MM.1S (cell line): ENCODE measurements at regions not wholly inside any gene's neighbourhood (a gene's known extent, or its start where the extent isn't known, plus 50 kb on each side); places are given as distances from the start of the nearest gene placed in this dataset.

Experiments used
- DNase-seq: peaks from one replicate; pipeline ENCODE4 v3.0.0-alpha.2; 2015
- H2AFZ ChIP-seq: fragments of 300-600 bp; sonication (generic); 2 replicates; pipeline ENCODE4 v1.6.0; 2016; ENCODE audit warnings: antibody characterized with exemption, low read length
- H3F3A ChIP-seq: fragments of 300-600 bp; sonication (generic); 2 replicates; pipeline ENCODE4 v1.6.1; 2016; ENCODE audit warnings: mild to moderate bottlenecking, antibody characterized with exemption, low read length, moderate library complexity, mixed read lengths; ENCODE audit not compliant: insufficient read depth
- H3K27ac ChIP-seq: fragments of 300-600 bp; sonication (generic); 2 replicates; pipeline ENCODE4 v1.5.1; 2016; ENCODE audit warnings: mild to moderate bottlenecking, low read length
- H3K27me3 ChIP-seq: fragments of 300-600 bp; sonication (generic); replicated peaks from 2 replicates; pipeline ENCODE4 v1.6.0; 2016; ENCODE audit warnings: low read length; ENCODE audit not compliant: insufficient read depth
- H3K36me3 ChIP-seq: fragments of 300-600 bp; sonication (generic); replicated peaks from 2 replicates; pipeline ENCODE4 v1.6.1; 2016; ENCODE audit warnings: mild to moderate bottlenecking, low read length, mixed read lengths; ENCODE audit not compliant: insufficient read depth
- H3K4me1 ChIP-seq: fragments of 300-600 bp; sonication (generic); 2 replicates; pipeline ENCODE4 v1.6.1; 2016; ENCODE audit warnings: low read length, mixed read lengths
- H3K4me2 ChIP-seq: fragments of 300-600 bp; sonication (generic); 2 replicates; pipeline ENCODE4 v1.6.0; 2016; ENCODE audit warnings: low read depth, low read length
- H3K4me3 ChIP-seq: fragments of 300-600 bp; sonication (generic); 2 replicates; pipeline ENCODE4 v1.5.1; 2016; ENCODE audit warnings: low read length, mixed read lengths
- H3K79me2 ChIP-seq: fragments of 300-600 bp; sonication (generic); 2 replicates; pipeline ENCODE4 v1.6.1; 2016; ENCODE audit warnings: mixed run types, low read length, mixed read lengths
- H3K9ac ChIP-seq: fragments of 300-600 bp; sonication (generic); 2 replicates; pipeline ENCODE4 v1.6.1; 2016; ENCODE audit warnings: low read length, mixed read lengths
- H3K9me2 ChIP-seq: fragments of 300-600 bp; sonication (generic); replicated peaks from 2 replicates; pipeline ENCODE4 v1.6.1; 2016; ENCODE audit warnings: mild to moderate bottlenecking, low read length, mixed read lengths; ENCODE audit not compliant: insufficient read depth
- H3K9me3 ChIP-seq: fragments of 300-600 bp; sonication (generic); replicated peaks from 2 replicates; pipeline ENCODE4 v1.6.1; 2016; ENCODE audit warnings: mild to moderate bottlenecking, low read length, mixed read lengths; ENCODE audit not compliant: insufficient read depth
- H4K20me1 ChIP-seq: fragments of 300-600 bp; sonication (generic); 2 replicates; pipeline ENCODE4 v1.6.1; 2016; ENCODE audit warnings: mild to moderate bottlenecking, low read length, moderate library complexity, mixed read lengths; ENCODE audit not compliant: insufficient read depth
- EZH2 ChIP-seq: fragments of 300-600 bp; sonication (generic); optimal IDR thresholded peaks from 2 replicates; pipeline ENCODE3; 2017; ENCODE audit warnings: low read depth, mild to moderate bottlenecking, antibody characterized with exemption, low read length, mixed read lengths
- EZH2phosphoT487 ChIP-seq: fragments of 300-600 bp; sonication (generic); IDR thresholded peaks from 2 replicates; pipeline ENCODE4 v1.6.1; 2018; ENCODE audit warnings: antibody characterized with exemption, low read length
- TF ChIP-seq, protein P1 (sequence below): fragments of 300-600 bp; sonication (generic); IDR thresholded peaks from 2 replicates; pipeline ENCODE4 v1.5.1; 2016; ENCODE audit warnings: antibody characterized with exemption, low read length, mixed read lengths

DNA sequence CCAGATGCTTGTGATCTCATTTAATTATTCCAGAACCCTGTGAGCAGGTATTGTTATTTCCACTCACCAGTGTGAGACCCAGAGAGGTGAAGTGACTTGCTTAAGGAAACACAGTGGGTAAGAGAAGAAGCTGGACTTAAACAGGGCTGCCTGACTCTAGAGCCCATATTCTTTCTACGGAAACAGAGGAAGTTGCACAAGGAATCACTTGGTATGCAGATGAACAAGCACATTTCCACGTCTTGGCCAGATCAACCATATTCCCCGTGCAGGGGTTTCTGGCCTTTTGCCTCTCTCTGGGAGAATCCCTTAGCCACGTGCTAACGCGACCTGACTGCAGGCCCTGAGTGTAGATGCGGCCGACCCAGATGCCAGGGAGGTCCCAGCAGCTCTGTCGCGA, 195.5 kb upstream of the ATP6AP2 start:
- DNase-seq = no peak
- Histone ChIP-seq H3K27me3 (no peaks in the 10 kb centered on the region), H3K4me3 (no peak overlapping the region), H2AFZ (no peak overlapping the region), H3K4me2 (no peak overlapping the region), H3K9me2 (no peaks in the 10 kb centered on the region), H3K36me3 (no peaks in the 10 kb centered on the region), H3K9ac (no peak overlapping the region), H3K9me3 (no peaks in the 10 kb centered on the region), H4K20me1 (no peaks in the 10 kb centered on the region), H3K27ac (no peak overlapping the region), H3K79me2 (no peaks in the 10 kb centered on the region), H3F3A (no peaks in the 10 kb centered on the region), H3K4me1 (no peaks in the 10 kb centered on the region)
- TF ChIP-seq, protein P1, sequence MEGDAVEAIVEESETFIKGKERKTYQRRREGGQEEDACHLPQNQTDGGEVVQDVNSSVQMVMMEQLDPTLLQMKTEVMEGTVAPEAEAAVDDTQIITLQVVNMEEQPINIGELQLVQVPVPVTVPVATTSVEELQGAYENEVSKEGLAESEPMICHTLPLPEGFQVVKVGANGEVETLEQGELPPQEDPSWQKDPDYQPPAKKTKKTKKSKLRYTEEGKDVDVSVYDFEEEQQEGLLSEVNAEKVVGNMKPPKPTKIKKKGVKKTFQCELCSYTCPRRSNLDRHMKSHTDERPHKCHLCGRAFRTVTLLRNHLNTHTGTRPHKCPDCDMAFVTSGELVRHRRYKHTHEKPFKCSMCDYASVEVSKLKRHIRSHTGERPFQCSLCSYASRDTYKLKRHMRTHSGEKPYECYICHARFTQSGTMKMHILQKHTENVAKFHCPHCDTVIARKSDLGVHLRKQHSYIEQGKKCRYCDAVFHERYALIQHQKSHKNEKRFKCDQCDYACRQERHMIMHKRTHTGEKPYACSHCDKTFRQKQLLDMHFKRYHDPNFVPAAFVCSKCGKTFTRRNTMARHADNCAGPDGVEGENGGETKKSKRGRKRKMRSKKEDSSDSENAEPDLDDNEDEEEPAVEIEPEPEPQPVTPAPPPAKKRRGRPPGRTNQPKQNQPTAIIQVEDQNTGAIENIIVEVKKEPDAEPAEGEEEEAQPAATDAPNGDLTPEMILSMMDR = no peak
- no peak for TF ChIP-seq EZH2phosphoT487
- no peak for TF ChIP-seq EZH2

- H3K27me3 ChIP-seq = no peaks in the 10 kb centered on the region
- no peak overlapping the region for H3K9ac ChIP-seq
- no peaks in the 10 kb centered on the region for H3F3A ChIP-seq
- H3K79me2 ChIP-seq = no peaks in the 10 kb centered on the region
- TF ChIP-seq EZH2phosphoT487 (no peak), EZH2 (no peak)
- TF ChIP-seq, protein P1 = no peak
- no peak overlapping the region for H3K4me2 ChIP-seq
- no peaks in the 10 kb centered on the region for H3K36me3 ChIP-seq
- H3K4me1 ChIP-seq = no peaks in the 10 kb centered on the region
- DNase-seq = no peak
- H3K4me3 ChIP-seq = no peak overlapping the region
- no peak overlapping the region for H2AFZ ChIP-seq
- no peak overlapping the region for H3K27ac ChIP-seq
- H4K20me1 ChIP-seq = no peaks in the 10 kb centered on the region
- H3K9me3 ChIP-seq = no peaks in the 10 kb centered on the region
- no peaks in the 10 kb centered on the region for H3K9me2 ChIP-seq
Observed at GRCh38 chrX:40383969-40384368, 196.8 kb upstream of the ATP6AP2 start.

GRCh38 chrX:40383360-40383759, 197.4 kb upstream of the ATP6AP2 start:
- DNase-seq = no peak
- no peaks in the 10 kb centered on the region for H3K4me1 ChIP-seq
- TF ChIP-seq EZH2phosphoT487 (no peak), EZH2 (no peak)
- TF ChIP-seq, protein P1 = no peak
- no peak overlapping the region for H3K4me3 ChIP-seq
- H3K36me3 ChIP-seq = no peaks in the 10 kb centered on the region
- H3K4me2 ChIP-seq = no peak overlapping the region
- no peak overlapping the region for H2AFZ ChIP-seq
- no peaks in the 10 kb centered on the region for H3K9me2 ChIP-seq
- no peak overlapping the region for H3K9ac ChIP-seq
- no peak overlapping the region for H3K27ac ChIP-seq
- H3K79me2 ChIP-seq = no peaks in the 10 kb centered on the region
- no peaks in the 10 kb centered on the region for H4K20me1 ChIP-seq
- no peaks in the 10 kb centered on the region for H3K27me3 ChIP-seq
- no peaks in the 10 kb centered on the region for H3F3A ChIP-seq
- no peaks in the 10 kb centered on the region for H3K9me3 ChIP-seq
